ENCODE measurements at regions not wholly inside any gene's neighbourhood (a gene's known extent, or its start where the extent isn't known, plus 50 kb on each side); places are given as distances from the start of the nearest gene placed in this dataset.

GRCh38 chr4:180630012-180630665 lies 1613.1 kb upstream of the TENM3 start:
- H3K27ac ChIP-seq (ENCODE audit: low read depth in 1 of 2, low read length in 1 of 2), result no peak overlapping the region
- TF ChIP-seq CTCF (IDR thresholded peaks at IDR 0.05; ENCODE audit: control extremely low read depth, extremely low read depth), result no peak
- DNase-seq (no peak), ATAC-seq (ENCODE audit: insufficient read depth, low FRiP score) (no peak)
- no peak overlapping the region for H3K4me3 ChIP-seq
- H3K4me1 ChIP-seq (ENCODE audit: control insufficient read depth in 5 of 5, insufficient read depth in 5 of 5, low read length in 5 of 5), result no peaks in the 10 kb centered on the region
- no peak overlapping the region for H3K9ac ChIP-seq (ENCODE audit: insufficient read depth in 1 of 2, low read length in 2 of 2)
- peaks cover 0 to 3% (median 0%) of the 10 kb centered on the region in 3 donors for H3K27me3 ChIP-seq (ENCODE audit: control insufficient read depth in 3 of 3, insufficient read depth in 3 of 3, low read length in 2 of 3)
- H3K9me3 ChIP-seq (ENCODE audit: control insufficient read depth in 4 of 4, insufficient read depth in 3 of 4, low read length in 3 of 4), result no peaks in the 10 kb centered on the region
- no peaks in the 10 kb centered on the region for H3K36me3 ChIP-seq (ENCODE audit: control insufficient read depth in 4 of 4, insufficient read depth in 4 of 4, low read length in 4 of 4)
- 30 to 56% methylated on average over 3 of the region's 3 CpGs for WGBS, 2 donors

- no peak for ATAC-seq (ENCODE audit: insufficient read depth, low FRiP score)
- H3K27ac ChIP-seq (ENCODE audit: low read depth in 1 of 2, low read length in 1 of 2), result no peak overlapping the region
- peaks cover 0 to 3% (median 0%) of the 10 kb centered on the region in 3 donors for H3K27me3 ChIP-seq (ENCODE audit: control insufficient read depth in 3 of 3, insufficient read depth in 3 of 3, low read length in 2 of 3)
- no peaks in the 10 kb centered on the region for H3K36me3 ChIP-seq (ENCODE audit: control insufficient read depth in 4 of 4, insufficient read depth in 4 of 4, low read length in 4 of 4)
- H3K9me3 ChIP-seq (ENCODE audit: control insufficient read depth in 4 of 4, insufficient read depth in 3 of 4, low read length in 3 of 4), result no peaks in the 10 kb centered on the region
- no peak overlapping the region for H3K4me3 ChIP-seq
- 35 to 73% methylated on average over 1 of the region's 1 CpG for WGBS, 2 donors
- no peak for TF ChIP-seq CTCF (IDR thresholded peaks at IDR 0.05; ENCODE audit: control extremely low read depth, extremely low read depth)
- no peak for DNase-seq
- no peak overlapping the region for H3K9ac ChIP-seq (ENCODE audit: insufficient read depth in 1 of 2, low read length in 2 of 2)
- H3K4me1 ChIP-seq (ENCODE audit: control insufficient read depth in 5 of 5, insufficient read depth in 5 of 5, low read length in 5 of 5), result peaks cover 0 to 3% (median 0%) of the 10 kb centered on the region in 5 donors
These were observed 1608.9 kb upstream of the TENM3 start for GRCh38 chr4:180634306-180634705.

- no peaks in the 10 kb centered on the region for H3K9me3 ChIP-seq (ENCODE audit: control insufficient read depth in 4 of 4, insufficient read depth in 3 of 4, low read length in 3 of 4)
- ATAC-seq (ENCODE audit: insufficient read depth, low FRiP score) (no peak), DNase-seq (no peak)
- H3K4me3 ChIP-seq, result no peak overlapping the region
- no peak for TF ChIP-seq CTCF (IDR thresholded peaks at IDR 0.05; ENCODE audit: control extremely low read depth, extremely low read depth)
- WGBS, 2 donors, result 77 to 81% methylated on average over 8 of the region's 8 CpGs
- no peak overlapping the region for H3K9ac ChIP-seq (ENCODE audit: insufficient read depth in 1 of 2, low read length in 2 of 2)
- no peaks in the 10 kb centered on the region for H3K36me3 ChIP-seq (ENCODE audit: control insufficient read depth in 4 of 4, insufficient read depth in 4 of 4, low read length in 4 of 4)
- no peak overlapping the region for H3K27ac ChIP-seq (ENCODE audit: low read depth in 1 of 2, low read length in 1 of 2)
- H3K4me1 ChIP-seq (ENCODE audit: control insufficient read depth in 5 of 5, insufficient read depth in 5 of 5, low read length in 5 of 5), result peaks cover 0 to 3% (median 0%) of the 10 kb centered on the region in 5 donors
- H3K27me3 ChIP-seq (ENCODE audit: control insufficient read depth in 3 of 3, insufficient read depth in 3 of 3, low read length in 2 of 3), result peaks cover 0 to 3% (median 0%) of the 10 kb centered on the region in 3 donors
These were observed 1607.9 kb upstream of the TENM3 start for GRCh38 chr4:180635281-180635680.
